ENCODE measurements at regions not wholly inside any gene's neighbourhood (a gene's known extent, or its start where the extent isn't known, plus 50 kb on each side); places are given as distances from the start of the nearest gene placed in this dataset.

- Histone ChIP-seq H3K4me3 (ENCODE audit: low read depth, low read length) (no peak overlapping the region), H3K36me3 (ENCODE audit: control insufficient read depth, insufficient read depth, low read length) (no peaks in the 10 kb centered on the region), H3K27me3 (ENCODE audit: control insufficient read depth, insufficient read depth, low read length) (no peaks in the 10 kb centered on the region)
- no peak for TF ChIP-seq CTCF (IDR thresholded peaks at IDR 0.05; ENCODE audit: insufficient read depth, low read length, severe bottlenecking)
- no peak for FAIRE-seq
- DNase-seq (ENCODE audit: low read depth) = no peak
Measured at GRCh38 chr6:14498748-14499147, 381.2 kb downstream of the CD83 start.

GRCh38 chr6:14499309-14499708 is 381.7 kb downstream of the CD83 start:
- H3K4me3 ChIP-seq (ENCODE audit: low read depth, low read length) = no peak overlapping the region
- DNase-seq (ENCODE audit: low read depth) = no peak
- TF ChIP-seq CTCF (IDR thresholded peaks at IDR 0.05; ENCODE audit: insufficient read depth, low read length, severe bottlenecking) = no peak
- no peaks in the 10 kb centered on the region for H3K27me3 ChIP-seq (ENCODE audit: control insufficient read depth, insufficient read depth, low read length)
- no peak for FAIRE-seq
- no peaks in the 10 kb centered on the region for H3K36me3 ChIP-seq (ENCODE audit: control insufficient read depth, insufficient read depth, low read length)

GRCh38 chr6:14499841-14500240 is 382.3 kb downstream of the CD83 start:
- Histone ChIP-seq H3K27me3 (ENCODE audit: control insufficient read depth, insufficient read depth, low read length) (no peaks in the 10 kb centered on the region), H3K36me3 (ENCODE audit: control insufficient read depth, insufficient read depth, low read length) (no peaks in the 10 kb centered on the region), H3K4me3 (ENCODE audit: low read depth, low read length) (no peak overlapping the region)
- FAIRE-seq (no peak), DNase-seq (ENCODE audit: low read depth) (peak; percentile 76)
- TF ChIP-seq CTCF (IDR thresholded peaks at IDR 0.05; ENCODE audit: insufficient read depth, low read length, severe bottlenecking) = no peak

- FAIRE-seq = no peak
Measured at GRCh38 chr6:14500809-14501208, 383.2 kb downstream of the CD83 start.

GRCh38 chr6:14501240-14501639 is 383.7 kb downstream of the CD83 start:
- H3K27me3 ChIP-seq (ENCODE audit: control insufficient read depth, insufficient read depth, low read length) = no peaks in the 10 kb centered on the region
- TF ChIP-seq CTCF (IDR thresholded peaks at IDR 0.05; ENCODE audit: insufficient read depth, low read length, severe bottlenecking) = no peak
- no peak overlapping the region for H3K4me3 ChIP-seq (ENCODE audit: low read depth, low read length)
- FAIRE-seq (no peak), DNase-seq (ENCODE audit: low read depth) (no peak)
- H3K36me3 ChIP-seq (ENCODE audit: control insufficient read depth, insufficient read depth, low read length) = no peaks in the 10 kb centered on the region

More at GRCh38 chr6:14500809-14501208, 383.2 kb downstream of the CD83 start:
- H3K4me3 ChIP-seq (ENCODE audit: low read depth, low read length) = no peak overlapping the region
- H3K36me3 ChIP-seq (ENCODE audit: control insufficient read depth, insufficient read depth, low read length) = no peaks in the 10 kb centered on the region
- H3K27me3 ChIP-seq (ENCODE audit: control insufficient read depth, insufficient read depth, low read length) = no peaks in the 10 kb centered on the region
- DNase-seq (ENCODE audit: low read depth) = no peak
- TF ChIP-seq CTCF (IDR thresholded peaks at IDR 0.05; ENCODE audit: insufficient read depth, low read length, severe bottlenecking) = no peak

GRCh38 chr6:14501914-14502313 is 384.3 kb downstream of the CD83 start:
- FAIRE-seq (no peak), DNase-seq (ENCODE audit: low read depth) (peak; percentile 37)
- H3K4me3 ChIP-seq (ENCODE audit: low read depth, low read length) = no peak overlapping the region
- no peak for TF ChIP-seq CTCF (IDR thresholded peaks at IDR 0.05; ENCODE audit: insufficient read depth, low read length, severe bottlenecking)
- H3K27me3 ChIP-seq (ENCODE audit: control insufficient read depth, insufficient read depth, low read length) = no peaks in the 10 kb centered on the region
- no peaks in the 10 kb centered on the region for H3K36me3 ChIP-seq (ENCODE audit: control insufficient read depth, insufficient read depth, low read length)
